ENCODE measurements at regions not wholly inside any gene's neighbourhood (a gene's known extent, or its start where the extent isn't known, plus 50 kb on each side); places are given as distances from the start of the nearest gene placed in this dataset.

GRCh38 chr14:76613616-76614015 lies 147.7 kb upstream of the VASH1 start:
- TF ChIP-seq CTCF (IDR thresholded peaks at IDR 0.05 in 4 of 5, conservative IDR thresholded peaks at IDR 0.05 in 1 of 5) = no peak
- no peak for TF ChIP-seq POLR2A (IDR thresholded peaks at IDR 0.05)
